ENCODE measurements at regions not wholly inside any gene's neighbourhood (a gene's known extent, or its start where the extent isn't known, plus 50 kb on each side); places are given as distances from the start of the nearest gene placed in this dataset.

- intact Hi-C loops (cut with DNase I), result no loop called here
- no peak overlapping the region for H3K27ac ChIP-seq
- no peaks in the 10 kb centered on the region for H3K36me3 ChIP-seq
- H3K4me3 ChIP-seq, result no peak overlapping the region
- 61 to 62% methylated on average over 2 of the region's 2 CpGs for WGBS, 2 donors
- DNase-seq, result no peak
- peaks cover 0 to 13% (median 0%) of the 10 kb centered on the region in 11 donors for H3K9me3 ChIP-seq
- no peaks in the 10 kb centered on the region for H3K27me3 ChIP-seq
- H3K4me1 ChIP-seq, result no peaks in the 10 kb centered on the region
- ATAC-seq, result no peak
- TF ChIP-seq CTCF (IDR thresholded peaks at IDR 0.05), result no peak
Measured at GRCh38 chr11:107276077-107276476, 181.5 kb downstream of the CWF19L2 start.

DNA sequence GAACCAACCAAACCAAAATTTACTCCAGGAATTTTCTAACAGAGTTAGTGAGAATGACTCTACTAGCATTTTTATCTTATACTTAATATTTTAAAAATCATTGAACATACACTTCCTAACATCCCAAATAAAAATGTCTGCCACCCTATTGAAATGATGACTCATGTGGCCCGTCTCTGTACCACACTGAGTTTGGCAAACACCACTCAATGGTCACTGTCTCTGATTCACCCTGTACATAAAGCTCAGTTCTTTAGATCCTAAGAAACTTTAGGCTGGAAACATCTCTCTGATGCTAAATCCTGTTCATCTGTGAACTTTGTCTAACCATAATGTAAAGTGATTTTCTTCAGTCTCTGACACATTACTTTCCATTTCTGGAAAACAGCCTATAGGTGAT is 182.0 kb downstream of the CWF19L2 start:
- H3K4me3 ChIP-seq, result no peak overlapping the region
- no peak overlapping the region for H3K27ac ChIP-seq
- ATAC-seq (no peak), DNase-seq (no peak)
- H3K36me3 ChIP-seq, result no peaks in the 10 kb centered on the region
- H3K9me3 ChIP-seq, result peaks cover 0 to 11% (median 0%) of the 10 kb centered on the region in 11 donors
- no peak for TF ChIP-seq CTCF (IDR thresholded peaks at IDR 0.05)
- no peaks in the 10 kb centered on the region for H3K4me1 ChIP-seq
- 64 to 74% methylated on average over 1 of the region's 1 CpG for WGBS, 2 donors
- no peaks in the 10 kb centered on the region for H3K27me3 ChIP-seq
- intact Hi-C loops (cut with DNase I), result no loop called here

DNA sequence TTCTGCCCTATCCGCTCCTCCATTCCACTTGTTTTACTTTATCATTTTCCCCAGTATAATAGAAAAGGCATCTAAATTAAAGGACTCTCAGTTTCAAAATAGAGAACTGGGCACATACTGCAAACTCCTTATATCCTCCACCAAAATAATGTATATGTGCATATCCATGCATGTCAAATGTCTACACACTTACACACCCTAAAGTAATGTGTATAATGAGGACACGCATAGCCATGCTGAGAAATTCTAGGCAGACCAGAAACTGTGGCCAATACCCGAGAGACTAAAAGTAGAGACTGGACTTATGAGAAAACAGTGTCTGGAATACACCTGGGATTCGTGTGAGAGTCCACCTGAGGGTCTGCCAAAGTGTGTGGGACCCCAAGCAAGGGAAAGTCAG is 183.5 kb downstream of the CWF19L2 start:
- intact Hi-C loops (cut with DNase I), result no loop called here
- Histone ChIP-seq H3K27me3 (no peaks in the 10 kb centered on the region), H3K27ac (no peak overlapping the region), H3K4me3 (no peak overlapping the region), H3K4me1 (no peaks in the 10 kb centered on the region), H3K9me3 (no peaks in the 10 kb centered on the region), H3K36me3 (no peaks in the 10 kb centered on the region)
- 85 to 90% methylated on average over 4 of the region's 4 CpGs for WGBS, 2 donors
- TF ChIP-seq CTCF (IDR thresholded peaks at IDR 0.05), result no peak
- DNase-seq, result no peak
- no peak for ATAC-seq

- TF ChIP-seq CTCF (IDR thresholded peaks at IDR 0.05), result no peak
- no peaks in the 10 kb centered on the region for H3K4me1 ChIP-seq
- 59 to 71% methylated on average over 5 of the region's 5 CpGs for WGBS, 2 donors
- H3K27me3 ChIP-seq, result no peaks in the 10 kb centered on the region
- DNase-seq, result no peak
- no peaks in the 10 kb centered on the region for H3K9me3 ChIP-seq
- H3K36me3 ChIP-seq, result no peaks in the 10 kb centered on the region
- intact Hi-C loops (cut with DNase I), result no loop called here
- H3K27ac ChIP-seq, result no peak overlapping the region
- no peak for ATAC-seq
- no peak overlapping the region for H3K4me3 ChIP-seq
Measured at GRCh38 chr11:107272561-107272960, 185.1 kb downstream of the CWF19L2 start.

DNA sequence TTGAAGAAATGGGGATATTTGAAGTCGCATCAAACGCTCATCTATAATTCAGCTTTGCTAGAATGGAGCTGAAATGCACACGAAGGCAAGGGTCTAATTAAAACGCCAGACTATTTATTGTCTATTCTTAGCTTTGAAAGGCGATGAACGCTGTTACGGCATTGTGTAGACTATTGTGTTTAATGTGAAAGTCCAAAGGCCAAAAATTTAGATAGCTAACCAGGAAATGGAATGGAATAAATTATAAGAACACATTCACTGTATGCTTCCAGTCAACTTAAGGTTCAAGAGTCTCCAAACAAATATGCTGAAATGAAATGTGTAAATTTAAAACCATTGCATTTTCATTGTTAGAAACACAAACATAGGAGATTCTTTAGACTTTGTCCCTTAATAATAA is 186.2 kb downstream of the CWF19L2 start:
- ATAC-seq, result no peak
- Histone ChIP-seq H3K4me1 (no peaks in the 10 kb centered on the region), H3K36me3 (no peaks in the 10 kb centered on the region), H3K4me3 (no peak overlapping the region), H3K27ac (no peak overlapping the region), H3K27me3 (no peaks in the 10 kb centered on the region), H3K9me3 (no peaks in the 10 kb centered on the region)
- intact Hi-C loops (cut with DNase I), result no loop called here
- 91 to 95% methylated on average over 7 of the region's 7 CpGs for WGBS, 2 donors
- DNase-seq, result no peak
- TF ChIP-seq CTCF (IDR thresholded peaks at IDR 0.05), result no peak

All from heart right ventricle (tissue), 16 donors.